CD8-positive, alpha-beta memory T cell (primary cell): ENCODE measurements at regions not wholly inside any gene's neighbourhood (a gene's known extent, or its start where the extent isn't known, plus 50 kb on each side); places are given as distances from the start of the nearest gene placed in this dataset.

Experiments used
- CTCF ChIA-PET: fragments of 350-600 bp; sonication (Branson Sonifier 250); formaldehyde crosslinking; loops from one replicate; lab custom pipeline; 2021; ENCODE audit warnings: antibody characterized with exemption; lab: Charles Lee
- POLR2A ChIA-PET: fragments of 350-600 bp; sonication (Branson Sonifier 250); formaldehyde crosslinking; loops from one replicate; lab custom pipeline; 2021; ENCODE audit warnings: antibody characterized with exemption; lab: Charles Lee
- DNase-seq, 5 donors: peaks; one replicate each; pipeline versions ENCODE4 v3.0.0 to v3.0.0-alpha.2; 2020 to 2022; ENCODE audit warnings: mixed read lengths in 1 of 5
- H3K27ac ChIP-seq: one replicate; pipeline ENCODE4 v1.7.0; 2013; ENCODE audit warnings: low read depth, mild to moderate bottlenecking, low read length, moderate library complexity
- H3K27me3 ChIP-seq: 2 replicates; pipeline ENCODE4 v1.7.0; 2013; ENCODE audit warnings: low read length, mild to moderate bottlenecking; ENCODE audit not compliant: insufficient read depth, poor library complexity, severe bottlenecking
- H3K36me3 ChIP-seq: 2 replicates; pipeline ENCODE4 v1.7.0; 2013; ENCODE audit warnings: mild to moderate bottlenecking, low read length, moderate library complexity; ENCODE audit not compliant: insufficient read depth
- H3K4me1 ChIP-seq: 2 replicates; pipeline ENCODE4 v1.7.0; 2013; ENCODE audit warnings: mild to moderate bottlenecking, low read length, moderate library complexity; ENCODE audit not compliant: insufficient read depth
- H3K4me3 ChIP-seq: 2 replicates; pipeline ENCODE4 v1.7.0; 2013; ENCODE audit warnings: mild to moderate bottlenecking, low read length
- H3K9me3 ChIP-seq: 2 replicates; pipeline ENCODE4 v1.7.0; 2013; ENCODE audit warnings: mild to moderate bottlenecking, low read length
- H3K27ac Mint-ChIP-seq, 8 donors: one replicate each; pipeline ENCODE4 v1.8.0; 2020 to 2021; ENCODE audit warnings: mixed read lengths in 8 of 8, mild to moderate bottlenecking in 6 of 8, inconsistent platforms in 3 of 8, moderate library complexity in 3 of 8
- H3K27me3 Mint-ChIP-seq, 2 donors: one replicate each; pipeline ENCODE4 v1.8.0; 2020 to 2021; ENCODE audit warnings: mixed read lengths in 2 of 2, mild to moderate bottlenecking in 1 of 2, moderate library complexity in 1 of 2
- H3K36me3 Mint-ChIP-seq, 3 donors: one replicate each; pipeline ENCODE4 v1.8.0; 2020 to 2021; ENCODE audit warnings: mixed read lengths in 3 of 3, inconsistent platforms in 1 of 3, mild to moderate bottlenecking in 1 of 3
- H3K4me1 Mint-ChIP-seq, 3 donors: one replicate each; pipeline ENCODE4 v1.8.0; 2020 to 2021; ENCODE audit warnings: mixed read lengths in 3 of 3, inconsistent platforms in 1 of 3, mild to moderate bottlenecking in 1 of 3
- H3K4me3 Mint-ChIP-seq, 7 donors: one replicate each; pipeline ENCODE4 v1.8.0; 2020 to 2021; ENCODE audit warnings: mixed read lengths in 7 of 7, mild to moderate bottlenecking in 6 of 7, moderate library complexity in 4 of 7, inconsistent platforms in 2 of 7
- H3K9me3 Mint-ChIP-seq, 5 donors: one replicate each; pipeline ENCODE4 v1.8.0; 2020 to 2022; ENCODE audit warnings: mixed read lengths in 5 of 5, mild to moderate bottlenecking in 3 of 5, moderate library complexity in 2 of 5, inconsistent platforms in 1 of 5

DNA sequence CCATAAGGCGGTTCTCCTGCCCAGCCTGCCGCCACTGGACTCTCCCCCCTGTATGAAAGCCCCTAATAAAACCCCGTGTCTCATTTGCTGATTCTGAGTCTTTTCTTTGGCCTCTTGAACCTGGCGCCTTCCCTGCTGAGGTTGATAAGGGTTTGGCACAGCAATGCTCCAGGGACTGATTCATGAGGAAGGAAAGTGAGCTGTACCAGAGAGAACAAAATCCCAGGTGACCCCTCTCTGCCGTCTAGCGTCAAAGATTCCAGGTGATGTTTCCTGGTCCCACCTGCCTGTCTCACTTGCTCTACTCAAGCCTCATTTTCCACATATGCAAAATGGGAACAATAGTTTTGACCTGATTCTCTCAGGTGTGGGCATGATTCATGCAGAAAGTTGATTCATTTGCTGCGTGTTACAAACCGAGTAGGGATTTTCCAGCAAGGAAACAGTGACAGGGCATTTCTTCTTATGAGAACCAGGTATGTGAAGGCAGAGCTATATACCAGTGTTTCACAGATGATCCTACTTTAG lies 730.6 kb upstream of the IGFBP3 start:
- Mint-ChIP-seq H3K4me3 (no peak overlapping the region), H3K27me3 (no peaks in the 10 kb centered on the region), H3K27ac (no peak overlapping the region), H3K36me3 (no peaks in the 10 kb centered on the region), H3K4me1 (no peaks in the 10 kb centered on the region), H3K9me3 (peaks cover 5 to 25% (median 8%) of the 10 kb centered on the region in 5 donors)
- H3K9me3 ChIP-seq: no peaks in the 10 kb centered on the region
- H3K27ac ChIP-seq: no peak overlapping the region
- H3K36me3 ChIP-seq: no peaks in the 10 kb centered on the region
- ChIA-PET CTCF (no interaction called here), POLR2A (no interaction called here)
- H3K27me3 ChIP-seq: no peaks in the 10 kb centered on the region
- no peaks in the 10 kb centered on the region for H3K4me1 ChIP-seq
- DNase-seq: no peak
- no peak overlapping the region for H3K4me3 ChIP-seq

DNA sequence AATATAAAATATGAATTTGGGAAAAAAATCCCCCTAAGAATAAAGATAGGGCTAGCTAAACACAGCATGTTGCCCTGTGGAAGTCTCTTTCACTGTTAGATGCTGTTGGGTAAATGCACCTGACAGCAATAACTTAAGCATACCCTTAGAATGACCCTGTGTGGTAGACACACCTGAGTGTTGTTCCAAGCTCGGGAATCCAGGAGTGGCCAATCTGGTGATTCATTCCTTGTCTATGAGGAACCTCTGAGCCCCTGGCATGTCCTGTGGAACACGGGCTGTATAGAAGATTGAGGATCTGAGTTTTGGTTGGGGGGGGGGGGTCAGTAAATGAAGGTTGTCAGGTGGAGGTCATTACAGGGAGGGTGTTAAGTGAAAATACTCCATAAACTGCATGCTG lies 730.0 kb upstream of the IGFBP3 start:
- no peaks in the 10 kb centered on the region for H3K36me3 ChIP-seq
- CTCF ChIA-PET: no interaction called here
- POLR2A ChIA-PET: no interaction called here
- Mint-ChIP-seq H3K27ac (no peak overlapping the region), H3K27me3 (no peaks in the 10 kb centered on the region), H3K4me1 (no peaks in the 10 kb centered on the region), H3K4me3 (no peak overlapping the region), H3K36me3 (no peaks in the 10 kb centered on the region), H3K9me3 (peaks cover 6 to 24% (median 8%) of the 10 kb centered on the region in 5 donors)
- DNase-seq: no peak
- no peaks in the 10 kb centered on the region for H3K27me3 ChIP-seq
- no peak overlapping the region for H3K4me3 ChIP-seq
- no peak overlapping the region for H3K27ac ChIP-seq
- H3K9me3 ChIP-seq: no peaks in the 10 kb centered on the region
- H3K4me1 ChIP-seq: no peaks in the 10 kb centered on the region

- Mint-ChIP-seq H3K9me3 (peaks cover 5 to 24% (median 11%) of the 10 kb centered on the region in 5 donors), H3K4me1 (no peaks in the 10 kb centered on the region), H3K27ac (no peak overlapping the region), H3K36me3 (no peaks in the 10 kb centered on the region), H3K27me3 (no peaks in the 10 kb centered on the region), H3K4me3 (no peak overlapping the region)
- no peak overlapping the region for H3K27ac ChIP-seq
- H3K27me3 ChIP-seq: no peaks in the 10 kb centered on the region
- H3K4me3 ChIP-seq: no peak overlapping the region
- no peaks in the 10 kb centered on the region for H3K4me1 ChIP-seq
- DNase-seq: no peak
- H3K9me3 ChIP-seq: no peaks in the 10 kb centered on the region
- H3K36me3 ChIP-seq: no peaks in the 10 kb centered on the region
- POLR2A ChIA-PET: no interaction called here
- CTCF ChIA-PET: no interaction called here
Measured at GRCh38 chr7:46649876-46650275, 728.8 kb upstream of the IGFBP3 start.

GRCh38 chr7:46637793-46638735 lies 717.0 kb upstream of the IGFBP3 start:
- CTCF ChIA-PET: no interaction called here
- no peak overlapping the region for H3K27ac Mint-ChIP-seq

DNA sequence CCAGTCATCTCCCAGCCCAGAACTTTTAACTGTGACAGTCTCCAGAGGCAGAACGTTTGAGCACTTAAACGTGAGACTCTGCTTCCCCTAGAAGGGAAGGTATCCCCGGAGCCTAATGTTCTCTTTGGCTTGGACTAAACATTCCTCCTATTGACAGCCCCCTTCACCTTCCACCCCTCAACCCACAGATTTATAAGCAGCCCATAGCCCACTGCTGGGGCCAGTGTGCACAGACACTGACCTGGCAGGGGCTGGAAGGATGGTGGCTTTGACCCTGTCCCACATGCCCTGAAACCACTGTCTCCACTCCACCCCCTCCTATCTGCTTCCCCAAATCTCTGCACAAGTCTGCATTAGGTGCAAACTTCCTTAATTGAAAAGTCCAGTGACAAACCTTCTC lies 715.0 kb upstream of the IGFBP3 start:
- Mint-ChIP-seq H3K27ac (no peak overlapping the region), H3K4me3 (no peak overlapping the region), H3K27me3 (peaks cover 0 to 2% of the 10 kb centered on the region in 2 donors), H3K4me1 (no peaks in the 10 kb centered on the region), H3K36me3 (no peaks in the 10 kb centered on the region), H3K9me3 (peaks cover 2 to 8% (median 3%) of the 10 kb centered on the region in 5 donors)
- Histone ChIP-seq H3K36me3 (no peaks in the 10 kb centered on the region), H3K4me1 (no peaks in the 10 kb centered on the region), H3K27me3 (no peaks in the 10 kb centered on the region), H3K4me3 (no peak overlapping the region), H3K9me3 (no peaks in the 10 kb centered on the region), H3K27ac (no peak overlapping the region)
- ChIA-PET CTCF (no interaction called here), POLR2A (no interaction called here)
- no peak for DNase-seq

More at GRCh38 chr7:46637793-46638735, 717.0 kb upstream of the IGFBP3 start:
- Histone ChIP-seq H3K4me3 (no peak overlapping the region), H3K27ac (no peak overlapping the region), H3K4me1 (no peaks in the 10 kb centered on the region), H3K36me3 (no peaks in the 10 kb centered on the region), H3K27me3 (no peaks in the 10 kb centered on the region), H3K9me3 (no peaks in the 10 kb centered on the region)
- DNase-seq: no peak
- Mint-ChIP-seq H3K9me3 (peaks cover 2 to 8% (median 3%) of the 10 kb centered on the region in 5 donors), H3K4me3 (no peak overlapping the region), H3K27me3 (peaks cover 0 to 2% of the 10 kb centered on the region in 2 donors), H3K36me3 (no peaks in the 10 kb centered on the region), H3K4me1 (no peaks in the 10 kb centered on the region)
- POLR2A ChIA-PET: interaction anchor here (0.6 kb wide), 1 partner anchor 25 kb away, joined by 4 read pairs; no protein-coding TSS in a partner anchor

DNA sequence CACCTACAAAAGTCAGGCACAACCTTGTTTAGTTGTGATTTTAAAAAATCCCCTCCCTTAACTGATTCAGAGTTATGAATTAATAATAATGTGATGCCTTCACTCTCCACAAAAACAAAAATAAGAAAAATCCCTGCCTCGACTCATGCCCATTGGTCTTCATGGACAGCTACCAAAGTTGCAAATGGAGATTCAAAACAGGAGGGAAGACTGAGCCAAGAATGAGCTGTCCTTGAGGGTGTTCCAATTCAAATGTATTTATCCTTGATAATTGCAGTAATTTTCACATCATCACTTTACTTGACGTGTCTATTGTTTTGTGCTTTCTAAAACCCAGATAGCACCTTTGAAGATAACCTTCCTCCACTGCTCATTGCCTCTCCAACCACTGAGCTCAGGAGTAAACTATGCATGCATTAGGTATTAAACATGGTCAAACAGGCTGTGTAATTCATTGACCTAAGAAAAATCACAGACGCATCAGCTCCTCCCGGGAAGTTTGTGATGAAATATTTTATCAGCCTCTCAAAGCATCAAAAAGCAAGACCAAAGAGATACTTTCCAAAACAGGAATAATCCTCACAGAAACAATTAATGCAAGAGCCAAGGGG lies 712.7 kb upstream of the IGFBP3 start:
- peaks cover 0 to 5% (median 2%) of the 10 kb centered on the region in 5 donors for H3K9me3 Mint-ChIP-seq
- H3K27ac ChIP-seq: no peak overlapping the region

GRCh38 chr7:46633200-46633599 lies 712.1 kb upstream of the IGFBP3 start:
- no peak overlapping the region for H3K4me3 Mint-ChIP-seq
- H3K27ac Mint-ChIP-seq: no peak overlapping the region
- ChIA-PET CTCF (no interaction called here), POLR2A (no interaction called here)
- DNase-seq: no peak
- Histone ChIP-seq H3K4me3 (no peak overlapping the region), H3K27ac (no peak overlapping the region), H3K4me1 (no peaks in the 10 kb centered on the region), H3K36me3 (no peaks in the 10 kb centered on the region), H3K27me3 (no peaks in the 10 kb centered on the region), H3K9me3 (no peaks in the 10 kb centered on the region)
- H3K9me3 Mint-ChIP-seq: peaks cover 0 to 5% (median 2%) of the 10 kb centered on the region in 5 donors
- no peaks in the 10 kb centered on the region for H3K27me3 Mint-ChIP-seq
- H3K4me1 Mint-ChIP-seq: no peaks in the 10 kb centered on the region
- no peaks in the 10 kb centered on the region for H3K36me3 Mint-ChIP-seq

More for the DNA sequence above, 712.7 kb upstream of the IGFBP3 start:
- H3K4me3 Mint-ChIP-seq: no peak overlapping the region
- Histone ChIP-seq H3K27me3 (no peaks in the 10 kb centered on the region), H3K9me3 (no peaks in the 10 kb centered on the region), H3K36me3 (no peaks in the 10 kb centered on the region), H3K4me1 (no peaks in the 10 kb centered on the region), H3K4me3 (no peak overlapping the region)
- peaks cover 0 to 2% of the 10 kb centered on the region in 2 donors for H3K27me3 Mint-ChIP-seq
- ChIA-PET POLR2A (no interaction called here), CTCF (no interaction called here)
- no peak for DNase-seq
- no peaks in the 10 kb centered on the region for H3K4me1 Mint-ChIP-seq
- no peak overlapping the region for H3K27ac Mint-ChIP-seq
- H3K36me3 Mint-ChIP-seq: no peaks in the 10 kb centered on the region

DNA sequence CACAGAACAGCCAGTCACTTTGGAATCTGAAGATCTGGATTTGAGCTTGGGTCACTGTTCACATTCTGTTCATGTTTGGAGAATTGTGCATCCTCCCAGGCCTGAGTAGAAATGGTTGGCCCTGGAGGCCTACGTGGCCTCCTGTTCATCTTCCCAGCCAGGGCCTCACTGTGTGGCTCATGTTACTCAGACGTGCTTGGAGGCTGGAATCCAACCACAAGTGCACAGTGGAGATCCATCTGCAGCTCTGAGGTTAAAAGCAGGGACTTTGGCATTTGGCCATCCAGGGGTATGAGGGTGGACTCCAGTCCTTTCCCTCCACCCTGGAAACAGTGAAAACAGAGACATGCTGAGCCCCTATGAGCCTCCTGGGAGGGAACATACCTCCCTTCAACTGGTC lies 709.0 kb upstream of the IGFBP3 start:
- Histone ChIP-seq H3K9me3 (no peaks in the 10 kb centered on the region), H3K4me3 (no peak overlapping the region), H3K27me3 (no peaks in the 10 kb centered on the region), H3K36me3 (no peaks in the 10 kb centered on the region), H3K27ac (no peak overlapping the region), H3K4me1 (no peaks in the 10 kb centered on the region)
- no peak overlapping the region for H3K4me3 Mint-ChIP-seq
- no peak for DNase-seq
- H3K36me3 Mint-ChIP-seq: no peaks in the 10 kb centered on the region
- POLR2A ChIA-PET: no interaction called here
- H3K9me3 Mint-ChIP-seq: peaks cover 0 to 6% (median 2%) of the 10 kb centered on the region in 5 donors
- H3K27me3 Mint-ChIP-seq: no peaks in the 10 kb centered on the region
- no peak overlapping the region for H3K27ac Mint-ChIP-seq
- no peaks in the 10 kb centered on the region for H3K4me1 Mint-ChIP-seq
- CTCF ChIA-PET: no interaction called here
